Lower leg skin (tissue), 3 donors: ENCODE measurements at regions not wholly inside any gene's neighbourhood (a gene's known extent, or its start where the extent isn't known, plus 50 kb on each side); places are given as distances from the start of the nearest gene placed in this dataset.

Experiments
- POLR2A ChIP-seq, 2 donors: fragments of 450-650 bp; IDR thresholded peaks; one replicate each; pipeline ENCODE4 v1.6.1; 2016 to 2017; ENCODE audit warnings: antibody characterized with exemption in 2 of 2, mild to moderate bottlenecking in 1 of 2, moderate library complexity in 1 of 2
- TF ChIP-seq, protein P1 (sequence below), 3 donors: fragments of 450-650 bp; IDR thresholded peaks; one replicate each; pipeline ENCODE4 v1.5.1; 2016; ENCODE audit warnings: antibody characterized with exemption in 3 of 3, mild to moderate bottlenecking in 3 of 3, moderate library complexity in 2 of 3

DNA sequence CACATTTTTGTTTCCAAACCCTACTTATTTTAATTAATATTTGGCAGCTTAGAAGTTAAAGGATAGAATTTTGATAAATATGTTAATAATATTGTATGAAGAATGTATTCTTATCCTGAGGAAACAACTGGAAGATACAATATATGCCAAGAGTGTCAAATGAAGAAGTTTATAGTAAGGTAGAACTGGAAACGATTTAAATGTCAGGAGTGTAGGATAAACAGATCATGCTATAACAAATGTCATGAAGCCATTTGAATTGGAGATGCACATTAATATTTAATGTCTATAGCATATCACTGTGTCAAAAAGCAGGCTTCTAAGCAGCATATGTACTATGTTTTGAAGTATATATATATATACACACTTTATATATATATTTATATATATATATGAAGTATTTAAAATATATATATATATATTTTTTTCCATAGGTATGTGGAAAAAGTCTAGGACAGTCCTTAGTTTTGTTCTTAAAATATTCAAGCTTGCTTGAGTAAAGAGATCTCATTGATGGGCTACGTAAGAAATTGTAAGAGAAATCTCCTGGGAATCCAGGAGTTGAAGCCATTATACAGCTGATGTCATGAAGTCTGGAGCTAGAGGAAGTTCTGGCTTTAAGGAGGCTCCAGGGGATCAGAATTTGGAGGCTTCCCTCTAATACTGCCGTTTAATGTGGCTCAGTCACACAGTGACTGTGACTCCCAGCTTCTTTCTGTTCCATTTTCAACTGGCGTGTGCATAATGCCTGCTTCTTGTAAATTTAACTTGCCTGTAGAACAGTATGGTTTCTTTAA is 79.9 kb upstream of the MYCBP2 start:
- TF ChIP-seq, protein P1, sequence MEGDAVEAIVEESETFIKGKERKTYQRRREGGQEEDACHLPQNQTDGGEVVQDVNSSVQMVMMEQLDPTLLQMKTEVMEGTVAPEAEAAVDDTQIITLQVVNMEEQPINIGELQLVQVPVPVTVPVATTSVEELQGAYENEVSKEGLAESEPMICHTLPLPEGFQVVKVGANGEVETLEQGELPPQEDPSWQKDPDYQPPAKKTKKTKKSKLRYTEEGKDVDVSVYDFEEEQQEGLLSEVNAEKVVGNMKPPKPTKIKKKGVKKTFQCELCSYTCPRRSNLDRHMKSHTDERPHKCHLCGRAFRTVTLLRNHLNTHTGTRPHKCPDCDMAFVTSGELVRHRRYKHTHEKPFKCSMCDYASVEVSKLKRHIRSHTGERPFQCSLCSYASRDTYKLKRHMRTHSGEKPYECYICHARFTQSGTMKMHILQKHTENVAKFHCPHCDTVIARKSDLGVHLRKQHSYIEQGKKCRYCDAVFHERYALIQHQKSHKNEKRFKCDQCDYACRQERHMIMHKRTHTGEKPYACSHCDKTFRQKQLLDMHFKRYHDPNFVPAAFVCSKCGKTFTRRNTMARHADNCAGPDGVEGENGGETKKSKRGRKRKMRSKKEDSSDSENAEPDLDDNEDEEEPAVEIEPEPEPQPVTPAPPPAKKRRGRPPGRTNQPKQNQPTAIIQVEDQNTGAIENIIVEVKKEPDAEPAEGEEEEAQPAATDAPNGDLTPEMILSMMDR (IDR thresholded peaks at IDR 0.05) = no peak
- TF ChIP-seq POLR2A (IDR thresholded peaks at IDR 0.05) = no peak
